NCI-H446 (cell line): ENCODE measurements at regions not wholly inside any gene's neighbourhood (a gene's known extent, or its start where the extent isn't known, plus 50 kb on each side); places are given as distances from the start of the nearest gene placed in this dataset.

Experiments used
- DNase-seq, 2 experiments: peaks; one replicate each; lab custom pipeline; 2025; lab: John Stamatoyannopoulos, UW

DNA sequence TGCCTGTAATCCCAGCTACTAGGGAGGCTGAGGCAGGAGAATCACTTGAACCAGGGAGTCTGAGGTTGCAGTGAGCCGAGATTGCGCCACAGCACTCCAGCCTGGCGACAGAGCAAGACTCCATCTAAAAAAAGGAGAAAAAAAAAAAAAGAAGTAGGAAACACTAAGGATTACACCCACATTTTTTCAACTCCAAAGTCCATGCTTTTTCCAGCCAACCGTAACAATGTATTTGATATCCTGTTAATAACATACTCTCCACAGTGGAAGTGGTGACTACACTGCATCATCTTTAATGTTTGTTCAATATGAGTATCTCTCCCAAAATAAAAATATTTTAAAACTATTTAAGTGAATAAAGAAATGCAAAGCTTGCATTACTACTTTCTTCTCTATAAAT is 481.6 kb upstream of the ACVR2A start:
- DNase-seq: no peak

DNA sequence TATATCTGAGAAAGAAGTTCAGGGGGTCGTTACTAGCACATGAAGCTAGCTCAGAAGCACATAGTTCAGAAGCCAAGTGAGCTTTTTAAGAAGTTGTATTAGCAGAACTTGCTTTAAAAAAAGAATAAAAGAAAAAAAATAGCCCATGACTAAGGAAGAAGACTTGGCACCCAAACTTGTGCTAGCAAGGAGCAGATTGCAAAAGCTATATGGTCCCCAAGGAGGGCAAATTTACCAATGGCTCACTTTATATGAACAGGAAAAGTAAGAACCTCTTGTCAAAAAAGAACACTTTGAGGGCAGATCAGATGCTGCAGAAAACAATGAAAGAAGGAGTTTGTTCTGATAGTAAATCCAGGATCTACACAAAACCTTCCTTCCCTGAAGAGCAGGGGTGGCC is 486.5 kb upstream of the ACVR2A start:
- DNase-seq: no peak

DNA sequence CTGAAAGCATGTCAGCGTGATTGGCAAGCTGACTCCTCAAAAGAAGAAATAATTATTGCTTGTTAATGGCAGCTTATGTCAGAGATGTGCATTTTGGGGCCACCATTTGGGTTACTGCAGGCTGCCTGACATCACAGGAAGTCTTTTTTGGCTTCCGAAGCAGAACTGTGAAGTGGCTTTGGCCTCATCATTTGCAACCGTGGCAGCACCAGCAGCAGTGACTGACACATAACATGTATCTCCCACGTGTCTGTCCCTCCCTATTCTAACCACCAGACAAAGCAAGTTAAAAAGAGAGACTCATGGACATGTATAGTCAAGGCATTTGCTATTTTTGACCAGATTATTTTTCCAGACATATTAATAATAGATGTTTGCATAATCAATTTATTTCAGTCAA is 488.7 kb upstream of the ACVR2A start:
- no peak for DNase-seq

DNA sequence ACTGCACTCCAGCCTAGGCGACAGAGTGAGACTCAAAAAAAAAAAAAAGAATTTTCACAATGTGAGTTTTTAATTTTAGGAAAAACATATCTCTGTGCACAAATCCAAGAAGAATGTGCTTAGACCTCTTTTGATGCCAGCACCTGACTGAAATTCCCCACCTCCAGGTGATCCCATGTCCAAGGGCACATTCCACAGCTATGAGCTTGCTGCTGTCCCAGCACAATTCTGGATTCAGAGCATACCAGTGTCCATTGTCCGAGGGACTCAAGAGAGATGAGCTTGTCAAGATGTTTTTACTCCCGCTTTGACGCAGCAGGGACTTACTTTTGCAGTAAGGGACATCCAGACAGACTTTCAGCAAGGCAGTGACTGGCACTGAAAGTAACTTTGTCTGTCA is 489.1 kb upstream of the ACVR2A start:
- DNase-seq: no peak

DNA sequence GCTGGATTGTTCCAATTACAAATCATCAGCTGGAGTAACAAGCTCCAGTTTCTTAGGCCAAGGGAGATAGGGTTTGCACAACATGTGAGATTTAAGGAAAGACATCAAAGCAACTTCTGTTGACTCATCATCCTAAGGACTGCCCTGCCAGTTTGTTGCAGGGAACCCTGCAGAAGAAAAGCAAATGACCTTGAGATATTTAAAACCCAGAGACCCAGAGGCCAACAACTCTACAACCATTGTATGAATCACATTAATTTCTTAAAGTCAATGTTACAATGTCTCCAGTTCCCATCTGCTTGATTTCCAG is 491.8 kb upstream of the ACVR2A start:
- DNase-seq: no peak

DNA sequence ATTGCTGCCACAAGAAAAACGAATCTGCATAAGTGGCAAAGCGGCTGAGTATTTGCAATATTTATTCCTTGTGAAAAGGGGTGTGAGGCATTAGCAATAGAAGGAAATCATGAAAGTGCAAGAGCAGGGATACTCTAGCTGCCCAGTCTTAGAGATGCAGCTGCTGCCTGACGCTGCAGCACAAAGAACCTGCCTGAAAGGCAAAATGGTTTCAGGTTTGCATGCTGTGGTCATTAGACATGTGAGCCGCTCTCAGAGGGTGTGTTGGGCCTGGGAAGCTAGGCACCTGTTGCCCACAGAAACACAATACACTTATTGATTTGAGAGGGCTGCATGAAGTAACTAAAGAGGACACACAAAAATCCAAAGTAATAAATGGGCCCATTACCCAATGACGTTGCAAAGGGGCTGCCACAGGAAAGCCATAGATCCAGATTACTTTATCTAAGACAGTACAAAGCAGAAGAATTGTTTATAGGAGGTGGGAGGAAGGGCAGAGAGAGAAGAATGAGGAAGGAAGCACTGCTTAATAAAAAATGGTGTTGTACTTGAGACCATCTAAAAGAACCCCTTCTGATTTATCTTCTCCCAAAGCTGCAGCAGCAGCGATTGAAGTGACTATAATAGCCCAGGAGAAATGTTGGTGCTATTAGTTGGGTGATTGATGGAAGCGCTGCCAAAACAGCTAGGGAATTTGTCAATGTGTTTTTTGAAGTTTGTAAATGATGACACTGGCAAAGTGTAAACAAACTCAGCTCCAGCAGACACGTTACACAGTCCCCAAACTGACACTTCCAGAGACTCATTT is 492.4 kb upstream of the ACVR2A start:
- DNase-seq: no peak

DNA sequence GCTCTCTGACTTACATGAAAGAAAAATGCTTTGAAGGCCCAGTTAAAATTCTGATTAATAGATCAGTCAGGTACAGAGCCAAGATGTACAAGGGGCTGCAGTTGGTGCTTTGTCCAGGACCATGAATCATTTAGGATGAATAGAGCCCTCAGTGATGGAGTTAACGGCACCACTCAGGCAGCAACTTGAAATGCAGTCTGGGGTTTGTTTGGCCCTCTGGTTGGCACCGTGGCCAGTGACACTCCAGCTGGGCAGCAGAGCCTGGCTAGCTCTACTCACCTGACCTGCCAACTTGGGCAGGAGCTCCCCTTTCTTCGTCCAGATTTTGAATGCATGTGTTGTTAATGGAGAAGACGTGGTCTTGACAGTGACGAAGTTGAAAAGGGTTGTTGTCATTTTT is 493.0 kb upstream of the ACVR2A start:
- peak; percentile 17 to 67 for DNase-seq

DNA sequence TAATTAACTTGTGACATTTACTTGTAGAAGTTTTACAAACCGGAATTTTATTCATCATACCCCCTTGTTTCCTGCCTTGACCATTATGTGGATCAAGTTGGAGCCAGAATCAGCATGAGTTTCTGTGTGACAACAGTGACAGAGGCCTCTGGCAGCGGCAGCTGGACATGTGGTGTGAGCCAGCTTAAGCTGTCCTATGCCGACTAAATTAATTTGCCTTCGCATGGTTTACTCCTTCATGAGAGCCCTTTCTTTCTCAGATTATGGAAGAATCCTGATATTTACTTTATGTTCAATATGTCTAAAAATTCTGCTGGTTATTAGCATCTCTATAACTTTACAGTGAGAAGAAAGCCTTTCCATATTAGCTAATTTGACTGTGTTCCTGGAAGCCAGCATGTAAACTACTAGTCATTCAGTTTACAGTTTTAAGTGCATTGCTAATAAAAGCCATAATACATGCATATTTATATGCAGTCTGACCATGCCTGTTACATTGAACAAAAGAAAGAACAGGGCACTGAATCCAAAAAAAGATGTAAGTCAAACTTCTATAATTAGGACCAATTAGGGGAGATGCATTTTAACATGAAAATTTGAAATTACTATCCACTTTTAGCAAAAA is 495.8 kb upstream of the ACVR2A start:
- DNase-seq: peak; percentile 24 to 52

DNA sequence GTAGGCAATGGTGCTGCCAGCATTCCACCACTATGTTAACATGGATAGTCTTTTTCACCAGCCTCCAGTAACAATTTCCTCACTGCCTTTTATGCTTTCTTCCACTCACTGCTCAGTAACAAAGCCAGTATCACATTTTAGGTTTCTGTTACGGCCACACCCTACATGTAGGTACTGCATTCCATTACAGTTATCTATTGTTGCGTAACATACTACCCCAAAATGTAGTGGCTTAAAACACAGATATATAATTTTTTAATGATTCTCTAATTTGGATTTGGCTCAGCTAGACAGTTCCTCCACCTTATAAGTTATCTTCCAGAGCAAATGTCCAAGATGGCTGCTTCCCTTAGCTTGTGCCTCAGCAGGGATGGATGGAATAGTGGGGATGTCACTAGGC is 498.7 kb upstream of the ACVR2A start:
- DNase-seq: no peak

DNA sequence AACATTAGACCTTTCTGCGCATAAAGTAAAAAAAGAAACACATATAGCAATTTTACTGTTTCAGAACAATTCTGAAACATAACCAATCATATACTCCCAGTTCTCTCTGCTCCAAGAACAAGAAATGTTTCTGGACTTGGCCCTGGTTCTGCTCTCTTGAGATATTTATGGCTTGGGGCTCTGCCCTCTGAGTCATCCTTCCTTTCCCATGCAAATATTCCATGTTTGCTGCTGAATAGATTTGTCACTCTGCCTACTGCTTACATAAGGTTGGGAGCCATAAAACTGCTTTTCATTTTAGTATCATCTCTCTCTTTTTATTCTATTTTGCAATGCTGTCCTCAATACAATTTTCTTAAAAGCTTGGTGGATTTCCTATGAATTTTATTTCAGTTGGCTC is 499.6 kb upstream of the ACVR2A start:
- DNase-seq: no peak

DNA sequence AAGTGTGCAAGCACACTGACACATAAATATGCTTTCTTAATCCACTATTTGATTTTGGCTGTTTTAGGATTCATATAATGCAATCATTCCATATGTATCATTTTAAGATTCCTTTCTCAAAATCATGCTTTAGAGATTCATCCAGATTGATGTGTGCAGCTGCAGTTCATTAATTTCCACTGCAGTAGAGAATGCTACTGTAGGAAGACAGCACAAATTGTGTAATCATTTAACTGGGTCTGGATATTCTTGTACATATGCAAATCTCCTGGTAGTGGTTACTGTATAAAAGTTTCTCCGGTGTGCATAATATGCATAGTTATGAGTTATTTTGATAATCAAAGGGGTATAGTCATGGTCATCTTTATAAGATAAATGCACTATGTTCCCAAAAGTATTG is 502.5 kb upstream of the ACVR2A start:
- no peak for DNase-seq

DNA sequence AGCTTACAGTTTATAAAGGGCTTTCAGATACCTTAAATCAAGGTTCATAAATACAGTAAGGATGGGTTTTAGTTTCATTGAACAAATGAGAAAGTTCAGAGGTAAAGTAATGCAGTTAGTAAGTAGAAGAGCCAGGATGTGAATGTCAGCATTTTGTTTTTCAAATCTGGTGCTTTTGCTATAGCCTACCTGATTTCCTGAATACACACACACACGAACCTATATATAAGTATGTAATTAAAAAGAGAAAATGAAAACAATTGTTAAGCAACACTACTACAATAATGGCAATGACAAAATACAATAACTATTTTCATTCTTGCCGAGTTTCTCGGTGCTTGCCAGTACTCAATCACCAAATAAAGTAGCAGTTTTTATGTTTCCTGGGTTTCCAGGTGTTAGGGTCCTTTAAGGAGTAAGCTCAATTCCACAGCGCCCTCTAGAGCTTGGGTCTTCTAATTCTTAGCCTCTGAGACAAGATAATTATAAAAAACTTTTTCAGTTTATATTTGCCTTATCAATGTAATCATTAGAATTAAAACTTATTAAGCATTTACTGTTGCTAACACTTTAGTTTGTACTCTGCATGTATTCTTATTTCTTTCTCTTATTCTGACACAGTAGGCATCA is 512.9 kb upstream of the ACVR2A start:
- DNase-seq: peak; percentile 4 to 55

DNA sequence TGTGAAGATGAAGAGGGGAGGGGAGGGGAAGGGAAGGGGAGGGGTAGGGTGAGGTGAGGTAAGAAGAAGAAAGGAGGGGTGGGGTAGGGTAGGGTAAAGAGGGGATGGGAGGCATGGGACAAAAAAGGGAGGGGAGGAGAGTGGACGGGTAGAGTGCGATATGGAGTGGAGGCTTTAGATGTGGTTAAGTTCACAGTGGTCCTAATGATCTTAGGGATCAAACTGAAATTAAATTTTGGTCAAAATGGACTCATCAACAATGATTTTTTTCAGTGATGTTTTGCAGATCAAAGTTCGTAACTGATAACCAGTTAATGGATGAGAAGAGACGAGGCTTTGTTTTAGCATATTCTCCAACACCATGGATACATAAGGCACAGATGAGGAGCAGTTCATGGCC is 513.9 kb upstream of the ACVR2A start:
- DNase-seq: no peak

DNA sequence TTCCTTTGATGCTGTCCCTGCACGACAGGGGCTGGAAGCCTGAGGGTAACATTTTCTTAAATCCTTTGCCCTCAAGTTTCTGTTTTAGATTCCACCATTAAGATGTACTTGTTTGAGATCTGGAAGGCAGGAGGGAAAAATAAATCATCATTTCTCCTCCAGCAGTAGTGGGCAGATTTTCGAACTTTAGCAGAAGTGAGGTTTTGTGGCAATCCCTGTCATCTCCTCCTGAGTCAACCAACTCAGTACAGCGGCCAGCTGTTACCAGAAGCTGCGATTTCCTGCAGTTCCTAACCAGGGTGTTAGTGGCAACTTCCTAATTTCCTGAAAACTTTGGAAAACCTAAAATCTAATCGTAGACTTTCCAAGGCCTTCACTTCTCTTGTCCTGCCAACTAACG is 517.2 kb upstream of the ACVR2A start:
- DNase-seq: no peak

DNA sequence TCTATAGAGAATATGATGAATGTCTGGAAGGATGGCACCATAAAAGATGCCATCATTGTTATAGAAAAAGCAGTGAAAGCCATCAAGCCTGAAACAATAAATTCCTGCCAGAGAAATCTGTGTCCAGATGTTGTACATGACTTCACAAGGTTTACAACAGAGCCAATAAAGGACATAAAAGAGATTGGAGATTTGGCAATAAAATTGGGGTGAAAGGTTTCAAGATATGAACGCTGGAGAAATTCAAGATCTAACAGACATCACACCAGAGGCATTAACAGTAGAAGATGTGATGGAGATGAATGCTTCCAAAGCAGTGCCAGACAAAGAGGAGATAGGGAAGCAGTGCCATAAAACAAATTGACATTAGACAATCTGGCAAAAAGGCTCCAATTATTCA is 518.8 kb upstream of the ACVR2A start:
- DNase-seq: no peak

DNA sequence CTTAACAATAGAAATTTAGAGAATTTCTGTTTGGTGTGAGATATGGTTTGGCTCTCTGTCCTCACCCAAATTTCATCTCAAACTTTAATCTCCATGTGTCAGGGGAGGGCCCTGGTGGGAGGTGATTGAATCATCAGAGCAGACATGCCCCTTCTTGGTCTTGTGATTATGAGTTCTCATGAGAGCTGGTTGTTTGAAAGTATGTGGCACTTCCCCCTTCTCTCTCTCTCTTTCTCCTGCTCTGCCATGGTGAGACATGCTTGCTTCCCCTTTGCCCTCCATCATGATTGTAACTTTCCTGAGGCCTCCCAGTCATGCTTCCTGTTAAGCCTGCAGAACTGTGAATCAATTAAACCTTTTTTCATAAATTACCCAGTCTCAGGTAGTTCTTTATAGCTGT is 524.7 kb upstream of the ACVR2A start:
- DNase-seq: no peak

DNA sequence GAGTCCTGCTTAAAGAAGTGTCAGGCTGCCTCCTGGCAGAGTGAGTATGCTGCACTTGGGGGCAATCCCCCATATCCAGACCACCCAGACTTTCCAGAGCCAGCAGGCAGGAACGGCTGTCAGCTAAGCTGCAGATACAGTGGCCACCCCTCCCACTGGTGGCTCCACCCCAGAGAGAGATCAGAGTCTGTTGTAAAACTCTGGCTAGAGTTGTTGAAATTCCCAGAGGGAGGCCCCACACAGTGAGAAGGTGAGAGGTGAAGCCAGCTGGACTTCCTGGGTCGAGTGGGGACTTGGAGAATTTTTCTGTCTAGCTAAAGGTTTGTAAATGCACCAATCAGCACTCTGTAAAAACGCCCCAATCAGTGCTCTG is 533.8 kb upstream of the ACVR2A start:
- no peak for DNase-seq

DNA sequence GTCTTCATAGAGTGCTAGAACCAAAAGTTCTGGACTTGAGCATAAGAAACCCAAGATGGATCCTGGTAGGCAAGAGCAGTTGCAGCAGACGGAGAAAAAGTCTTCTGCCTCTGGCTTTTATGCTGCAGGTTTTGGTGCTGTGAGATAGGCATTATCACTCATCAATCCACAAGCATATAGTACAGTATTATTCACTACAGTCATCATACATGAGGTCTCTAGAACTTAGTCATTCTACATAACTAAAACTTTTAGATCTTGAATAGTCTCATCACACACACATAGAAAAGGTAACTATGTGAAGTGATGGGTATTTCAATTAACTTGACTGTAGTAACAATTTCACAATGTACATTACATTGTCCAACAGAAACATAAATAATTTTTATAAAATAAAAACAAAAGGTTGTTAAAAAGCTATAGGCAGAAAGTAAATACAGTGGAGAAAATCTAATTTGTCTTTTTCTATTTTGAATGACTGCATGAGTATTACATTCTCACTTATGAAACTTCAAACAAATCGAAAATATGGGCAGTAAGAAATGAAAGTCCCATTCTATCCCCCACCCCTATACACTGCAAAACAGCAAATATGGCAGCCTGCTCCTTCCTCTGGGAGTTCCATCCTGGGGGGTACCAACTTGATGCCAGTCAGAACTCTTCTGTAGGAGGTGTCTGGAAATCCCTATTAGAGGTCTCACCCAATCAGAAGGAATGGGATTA is 534.3 kb upstream of the ACVR2A start:
- DNase-seq: no peak

DNA sequence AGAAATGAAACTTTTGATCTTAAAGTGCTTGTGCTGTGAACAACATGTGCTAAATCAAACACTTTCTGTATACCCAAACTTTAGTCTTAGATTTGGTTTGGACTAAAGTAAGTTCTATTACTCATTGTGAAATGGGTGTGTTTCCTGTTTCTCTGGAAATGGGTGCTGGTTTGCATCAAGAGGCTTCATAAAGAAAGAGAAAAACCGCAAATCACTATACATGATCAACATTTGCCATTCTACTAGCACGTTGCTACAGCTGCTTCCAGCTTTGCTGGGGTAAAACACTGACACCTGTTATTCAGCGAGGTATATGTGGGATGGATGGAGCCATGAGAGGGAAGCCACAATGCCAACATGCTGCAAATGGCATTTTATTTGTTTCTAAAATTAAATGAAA is 547.0 kb upstream of the ACVR2A start:
- no peak for DNase-seq

DNA sequence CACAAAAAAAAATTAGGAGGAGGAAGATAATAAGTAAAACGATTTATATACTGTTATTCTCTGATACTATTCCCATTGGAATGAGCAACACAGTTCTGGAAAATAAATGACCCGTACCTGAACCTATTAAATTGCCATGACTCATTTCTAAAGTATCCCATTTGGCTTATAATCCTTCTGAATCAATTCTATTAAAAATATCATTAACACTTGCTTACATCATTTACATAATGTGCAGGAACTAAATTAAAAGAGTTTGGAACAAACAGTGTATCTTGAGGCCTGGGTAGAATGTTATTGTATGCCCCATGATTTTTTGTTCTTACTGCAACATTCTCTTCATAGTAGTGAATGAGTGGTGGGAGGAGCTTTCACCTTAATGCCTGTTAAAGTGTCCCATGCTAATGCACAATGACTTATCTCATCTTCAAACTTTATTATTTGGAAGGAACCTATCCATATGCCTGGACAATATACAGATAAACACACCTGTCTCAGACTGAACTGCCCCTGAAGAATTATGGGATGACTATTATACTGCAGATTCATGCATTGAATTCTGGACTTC is 549.9 kb upstream of the ACVR2A start:
- DNase-seq: no peak

DNA sequence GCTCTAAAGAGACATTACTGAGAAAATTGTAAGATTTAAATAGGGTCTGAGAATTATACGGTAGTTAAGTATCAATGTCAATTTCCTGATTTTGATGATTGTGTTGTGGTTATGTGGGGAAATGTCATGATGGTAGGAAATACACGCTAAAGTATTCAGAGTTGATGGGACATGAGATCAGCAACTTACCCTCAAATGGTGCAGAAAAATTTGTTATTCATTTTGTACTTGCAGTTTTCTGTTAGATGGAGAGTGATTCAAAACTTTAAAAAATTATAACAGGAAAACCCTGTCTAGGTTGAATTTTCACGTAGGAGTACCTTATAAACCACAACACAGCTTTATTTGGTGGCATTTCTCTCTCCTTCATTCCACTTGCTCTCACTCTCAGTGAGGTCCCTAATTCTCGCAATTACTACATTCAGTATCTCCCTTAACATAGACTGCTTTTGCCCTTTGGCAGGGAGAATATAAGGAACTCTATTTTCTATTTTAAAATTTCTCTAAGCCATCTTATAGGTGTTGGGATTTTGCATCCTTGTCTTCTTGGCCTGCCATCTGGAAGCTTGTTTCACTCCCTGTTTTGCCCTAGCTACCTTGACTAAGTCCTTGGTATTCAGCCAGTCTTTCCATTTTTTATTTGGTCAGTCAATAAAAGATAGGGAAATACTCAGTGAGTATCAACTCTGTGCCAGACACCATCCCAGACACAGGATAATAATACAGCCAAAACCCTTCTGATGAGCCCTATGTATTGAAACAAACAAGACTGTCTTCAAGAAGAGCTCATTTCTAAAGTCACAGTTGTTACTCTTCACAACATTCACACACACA is 550.6 kb upstream of the ACVR2A start:
- DNase-seq: peak in 1 of 2 experiments; percentile 24

DNA sequence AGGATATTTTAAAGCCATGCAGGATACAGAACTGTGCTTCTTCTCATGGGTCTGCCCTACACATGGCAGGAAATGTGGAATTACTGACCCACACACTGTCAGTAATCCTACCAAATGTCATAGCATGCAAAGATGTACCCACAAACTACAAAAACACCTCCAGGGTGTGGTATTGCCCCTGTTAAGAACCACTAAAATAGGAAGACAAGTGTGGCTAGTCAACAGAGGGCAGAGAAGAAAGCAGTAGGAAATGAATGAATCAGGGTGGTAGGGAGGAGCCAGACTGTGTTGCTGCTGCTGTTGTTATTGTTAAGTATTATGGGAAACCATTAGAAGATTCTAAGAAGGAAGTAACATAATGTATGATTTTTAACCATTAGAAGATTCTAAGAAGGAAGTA is 556.7 kb upstream of the ACVR2A start:
- DNase-seq: no peak
